Activated CD4-positive, alpha-beta T cell treated with anti-CD3 and anti-CD28 coated beads, Interleukin-2, amount 10 ng/mL, durations not matched to agents 24 days and 14 days (primary cell): ENCODE measurements at regions not wholly inside any gene's neighbourhood (a gene's known extent, or its start where the extent isn't known, plus 50 kb on each side); places are given as distances from the start of the nearest gene placed in this dataset.

ENCODE experiments used
- DNase-seq: peaks from one replicate; pipeline ENCODE4 v3.0.0; 2022
- H3K27ac Mint-ChIP-seq: one replicate; pipeline ENCODE4 v1.8.0; 2022; ENCODE audit warnings: mild to moderate bottlenecking, mixed read lengths
- H3K27me3 Mint-ChIP-seq: one replicate; pipeline ENCODE4 v1.8.0; 2022; ENCODE audit warnings: mixed read lengths
- H3K36me3 Mint-ChIP-seq: one replicate; pipeline ENCODE4 v1.8.0; 2022; ENCODE audit warnings: low read depth, mild to moderate bottlenecking, mixed read lengths
- H3K4me1 Mint-ChIP-seq: one replicate; pipeline ENCODE4 v1.8.0; 2021; ENCODE audit warnings: mixed read lengths
- H3K4me3 Mint-ChIP-seq: one replicate; pipeline ENCODE4 v1.8.0; 2022; ENCODE audit warnings: mild to moderate bottlenecking, moderate library complexity, mixed read lengths
- H3K9me3 Mint-ChIP-seq: one replicate; pipeline ENCODE4 v1.8.0; 2021; ENCODE audit warnings: mixed read lengths
- intact Hi-C: fragments of 100-400 bp; cut with micrococcal nuclease; formaldehyde crosslinking; loops from one replicate; pipeline ENCODE4 v1.15.1; 2023

DNA sequence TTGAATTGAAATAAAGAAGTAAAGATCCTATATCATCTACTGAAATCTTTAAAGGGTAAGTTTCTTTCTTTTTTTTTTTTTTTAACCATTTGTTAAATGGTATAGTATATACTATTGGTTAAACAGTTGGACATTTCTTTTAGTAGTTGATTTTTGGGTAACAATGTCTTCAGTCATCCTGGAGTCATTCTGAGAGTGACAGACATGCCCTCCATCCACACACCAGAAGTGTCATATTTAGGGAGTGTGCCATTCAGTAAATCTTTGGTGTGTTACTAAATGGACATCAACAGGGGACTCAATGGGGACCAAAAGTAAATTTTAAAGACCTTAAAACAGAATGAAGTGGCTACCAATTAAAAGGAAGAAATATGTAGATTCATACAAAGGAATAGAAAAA, 50.8 kb upstream of the SLC39A10 start:
- Mint-ChIP-seq H3K4me1 (peaks cover 9% of the 10 kb centered on the region), H3K27ac (no peak overlapping the region), H3K36me3 (no peaks in the 10 kb centered on the region), H3K27me3 (no peaks in the 10 kb centered on the region), H3K4me3 (no peak overlapping the region), H3K9me3 (no peaks in the 10 kb centered on the region)
- DNase-seq, result no peak
- intact Hi-C loops, result no loop called here

DNA sequence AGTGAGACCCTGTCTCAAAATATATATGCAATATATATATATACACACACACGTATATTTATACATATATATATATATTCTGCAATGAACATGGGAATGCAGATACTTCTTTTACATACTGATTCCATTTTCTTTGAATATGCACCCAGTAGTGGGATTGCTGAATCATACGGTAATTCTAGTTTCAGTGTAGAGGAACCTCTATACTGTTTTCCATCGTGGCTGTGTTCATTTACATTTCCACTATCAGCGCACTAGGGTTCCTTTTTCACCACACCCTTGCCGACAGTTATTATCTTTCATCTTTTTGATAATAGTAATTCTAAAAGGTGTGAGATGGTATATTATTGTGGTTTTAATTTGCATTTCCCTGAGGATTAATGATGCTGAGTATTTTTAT, 52.3 kb upstream of the SLC39A10 start:
- Mint-ChIP-seq H3K27ac (no peak overlapping the region), H3K36me3 (no peaks in the 10 kb centered on the region), H3K4me3 (no peak overlapping the region), H3K27me3 (no peaks in the 10 kb centered on the region), H3K9me3 (no peaks in the 10 kb centered on the region), H3K4me1 (peaks cover 11% of the 10 kb centered on the region)
- DNase-seq, result no peak
- intact Hi-C loops, result no loop called here

DNA sequence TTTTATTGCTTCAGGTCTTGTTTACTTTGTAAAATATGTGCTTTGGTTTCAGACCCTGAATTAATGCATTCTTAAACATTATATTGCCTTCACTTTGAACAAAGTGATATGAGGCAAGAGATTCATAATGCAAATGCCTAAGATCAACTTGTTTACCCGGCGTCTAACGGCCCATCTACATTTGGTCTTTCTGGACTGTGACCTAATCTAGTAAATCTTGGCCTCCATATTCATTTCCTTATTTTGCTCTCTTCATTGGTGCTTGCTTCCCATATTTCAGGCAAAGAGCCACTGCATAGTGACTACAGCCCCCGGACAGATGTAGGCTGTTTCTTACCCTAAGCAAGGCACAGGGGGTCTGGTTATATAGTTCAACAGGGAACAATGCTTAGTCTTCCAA, 53.0 kb upstream of the SLC39A10 start:
- H3K27ac Mint-ChIP-seq, result no peak overlapping the region

DNA sequence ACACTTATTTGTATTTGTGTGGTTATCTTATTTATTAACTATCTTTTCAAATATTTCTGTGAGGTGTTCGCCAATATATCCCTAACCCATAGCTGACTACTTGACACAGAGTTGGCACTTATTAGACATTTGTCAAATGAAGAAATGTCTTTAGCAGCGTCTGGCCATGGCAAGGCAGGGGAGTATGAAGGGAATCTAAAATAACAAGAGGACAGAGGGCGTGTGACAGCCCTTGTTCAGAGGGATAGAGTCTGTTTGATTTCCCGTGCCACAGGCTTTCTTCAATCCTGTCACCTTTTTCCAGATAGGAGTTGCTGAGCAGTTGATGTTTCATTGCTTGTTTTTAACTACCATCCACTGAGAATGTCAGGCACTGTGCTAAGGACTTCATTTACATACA, 53.6 kb upstream of the SLC39A10 start:
- H3K4me1 Mint-ChIP-seq, result peaks cover 2% of the 10 kb centered on the region
- no peak overlapping the region for H3K4me3 Mint-ChIP-seq
- intact Hi-C loops, result no loop called here
- H3K27me3 Mint-ChIP-seq, result no peaks in the 10 kb centered on the region
- no peaks in the 10 kb centered on the region for H3K36me3 Mint-ChIP-seq
- no peak overlapping the region for H3K27ac Mint-ChIP-seq
- H3K9me3 Mint-ChIP-seq, result no peaks in the 10 kb centered on the region
- no peak for DNase-seq

More for the DNA sequence above, 53.0 kb upstream of the SLC39A10 start:
- Mint-ChIP-seq H3K27me3 (no peaks in the 10 kb centered on the region), H3K36me3 (no peaks in the 10 kb centered on the region), H3K4me3 (no peak overlapping the region), H3K9me3 (no peaks in the 10 kb centered on the region), H3K4me1 (peaks cover 6% of the 10 kb centered on the region)
- intact Hi-C loops, result no loop called here
- no peak for DNase-seq

DNA sequence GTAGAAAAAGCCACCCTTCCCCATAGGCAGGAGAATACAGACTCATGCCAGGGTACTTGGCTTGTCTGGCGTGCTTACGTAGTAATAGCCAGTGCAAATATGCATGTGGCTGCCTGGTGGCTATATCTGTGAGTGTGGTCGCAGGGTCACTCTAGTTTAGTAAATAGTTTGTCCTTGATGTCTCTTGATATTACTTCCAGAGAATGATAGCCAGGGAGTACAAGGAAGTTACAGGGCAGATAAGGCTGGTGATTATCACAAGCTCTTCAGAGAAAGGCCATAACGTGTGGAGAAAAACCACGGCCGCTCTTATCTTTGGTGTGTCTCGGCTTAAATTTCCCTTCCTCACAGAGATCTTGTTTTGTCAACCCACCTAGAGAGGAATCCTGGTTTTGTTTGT, 54.3 kb upstream of the SLC39A10 start:
- DNase-seq, result no peak
- Mint-ChIP-seq H3K4me1 (peaks cover 2% of the 10 kb centered on the region), H3K9me3 (no peaks in the 10 kb centered on the region), H3K4me3 (no peak overlapping the region), H3K27me3 (no peaks in the 10 kb centered on the region), H3K36me3 (no peaks in the 10 kb centered on the region), H3K27ac (no peak overlapping the region)
- intact Hi-C loops, result no loop called here

DNA sequence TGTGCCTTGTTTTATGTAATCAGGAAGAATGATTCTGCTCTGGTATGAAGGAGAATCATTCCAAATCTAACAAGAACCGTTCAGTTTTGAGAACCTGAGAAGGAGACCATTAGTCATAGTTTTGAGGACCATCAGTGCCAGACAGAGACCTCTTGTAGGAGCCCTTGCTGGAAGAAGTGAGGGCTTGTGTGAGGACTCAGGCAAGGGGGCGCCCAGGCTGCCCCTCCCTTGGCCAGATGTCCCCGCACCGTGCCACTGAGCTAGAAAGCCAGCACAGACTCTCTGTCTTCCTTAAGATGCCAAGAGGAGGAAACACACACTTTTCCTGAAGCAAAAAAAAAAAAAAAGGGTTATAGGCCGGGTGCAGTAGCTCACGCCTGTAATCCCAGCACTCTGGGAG, 55.7 kb upstream of the SLC39A10 start:
- intact Hi-C loops, result no loop called here
- DNase-seq, result no peak

DNA sequence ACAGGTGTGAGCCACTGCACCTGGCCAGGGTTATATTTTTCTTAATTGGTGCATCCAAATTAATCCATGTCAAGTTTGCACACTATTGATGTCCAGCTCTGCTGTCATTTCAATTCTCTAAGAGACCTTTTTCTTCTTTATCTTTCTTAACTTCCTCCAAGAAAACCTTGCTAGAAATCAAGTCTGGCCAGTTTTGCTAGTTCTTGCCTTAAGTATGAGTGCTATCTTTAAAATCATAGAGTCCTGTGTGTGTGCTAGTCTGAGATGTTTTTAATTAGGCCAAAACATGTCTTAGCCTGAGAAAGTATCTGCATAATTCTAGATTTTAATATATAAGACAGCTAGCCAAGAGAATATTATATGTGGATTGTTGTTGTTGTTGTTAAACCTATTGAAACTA, 56.2 kb upstream of the SLC39A10 start:
- Mint-ChIP-seq H3K4me1 (peaks cover 2% of the 10 kb centered on the region), H3K27ac (no peak overlapping the region), H3K4me3 (no peak overlapping the region), H3K9me3 (no peaks in the 10 kb centered on the region), H3K27me3 (no peaks in the 10 kb centered on the region), H3K36me3 (no peaks in the 10 kb centered on the region)
- intact Hi-C loops, result no loop called here
- DNase-seq, result no peak

More for the DNA sequence above, 55.7 kb upstream of the SLC39A10 start:
- no peaks in the 10 kb centered on the region for H3K9me3 Mint-ChIP-seq
- H3K36me3 Mint-ChIP-seq, result no peaks in the 10 kb centered on the region
- H3K27ac Mint-ChIP-seq, result no peak overlapping the region
- H3K27me3 Mint-ChIP-seq, result no peaks in the 10 kb centered on the region
- no peak overlapping the region for H3K4me3 Mint-ChIP-seq
- H3K4me1 Mint-ChIP-seq, result peaks cover 2% of the 10 kb centered on the region

DNA sequence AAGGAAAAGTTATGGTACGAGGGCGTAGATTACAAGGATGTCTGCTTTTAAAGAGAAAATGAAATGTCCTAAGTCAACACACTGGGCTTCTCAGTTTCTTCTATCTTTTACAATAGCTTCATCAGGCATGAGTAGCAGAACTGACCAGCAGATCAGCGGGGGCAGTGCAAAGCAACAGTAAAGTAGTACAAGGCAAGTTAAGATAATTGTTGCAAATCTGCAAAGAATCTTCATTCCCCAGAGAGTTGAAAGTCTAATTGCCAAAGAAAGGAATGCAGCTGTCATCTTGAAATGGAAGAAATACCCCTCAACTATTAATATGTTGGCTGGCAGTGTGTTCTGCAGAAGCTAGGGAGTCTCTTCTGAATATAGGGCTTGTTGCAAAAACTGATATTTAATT, 60.2 kb upstream of the SLC39A10 start:
- peaks cover 6% of the 10 kb centered on the region for H3K9me3 Mint-ChIP-seq
- no peak overlapping the region for H3K4me3 Mint-ChIP-seq
- H3K27ac Mint-ChIP-seq, result no peak overlapping the region
- intact Hi-C loops, result no loop called here
- peaks cover 15% of the 10 kb centered on the region for H3K4me1 Mint-ChIP-seq
- no peak for DNase-seq
- H3K36me3 Mint-ChIP-seq, result no peaks in the 10 kb centered on the region
- H3K27me3 Mint-ChIP-seq, result no peaks in the 10 kb centered on the region

DNA sequence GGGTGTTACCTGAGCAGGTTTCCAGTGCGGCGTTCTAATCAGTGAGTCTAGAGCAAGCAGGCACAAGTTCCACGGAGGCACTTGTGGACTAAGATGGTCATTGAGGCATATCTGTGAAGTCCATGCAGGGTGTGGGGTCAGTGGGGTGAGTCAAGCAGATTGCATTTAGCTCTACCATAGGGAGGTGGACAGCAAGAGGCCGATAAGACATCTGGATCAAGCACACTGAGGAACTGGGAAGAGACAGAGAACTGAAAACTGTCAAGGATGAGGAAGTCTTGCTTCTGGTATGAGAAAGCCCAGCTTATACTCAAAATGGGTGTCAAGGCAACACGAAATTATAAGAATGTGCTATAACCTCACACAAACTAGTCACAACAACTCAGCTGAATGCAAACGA, 61.2 kb upstream of the SLC39A10 start:
- DNase-seq, result no peak
- H3K9me3 Mint-ChIP-seq, result peaks cover 6% of the 10 kb centered on the region
- H3K36me3 Mint-ChIP-seq, result no peaks in the 10 kb centered on the region
- H3K27me3 Mint-ChIP-seq, result no peaks in the 10 kb centered on the region
- intact Hi-C loops, result no loop called here
- H3K4me1 Mint-ChIP-seq, result peaks cover 14% of the 10 kb centered on the region
- no peak overlapping the region for H3K4me3 Mint-ChIP-seq
- no peak overlapping the region for H3K27ac Mint-ChIP-seq

DNA sequence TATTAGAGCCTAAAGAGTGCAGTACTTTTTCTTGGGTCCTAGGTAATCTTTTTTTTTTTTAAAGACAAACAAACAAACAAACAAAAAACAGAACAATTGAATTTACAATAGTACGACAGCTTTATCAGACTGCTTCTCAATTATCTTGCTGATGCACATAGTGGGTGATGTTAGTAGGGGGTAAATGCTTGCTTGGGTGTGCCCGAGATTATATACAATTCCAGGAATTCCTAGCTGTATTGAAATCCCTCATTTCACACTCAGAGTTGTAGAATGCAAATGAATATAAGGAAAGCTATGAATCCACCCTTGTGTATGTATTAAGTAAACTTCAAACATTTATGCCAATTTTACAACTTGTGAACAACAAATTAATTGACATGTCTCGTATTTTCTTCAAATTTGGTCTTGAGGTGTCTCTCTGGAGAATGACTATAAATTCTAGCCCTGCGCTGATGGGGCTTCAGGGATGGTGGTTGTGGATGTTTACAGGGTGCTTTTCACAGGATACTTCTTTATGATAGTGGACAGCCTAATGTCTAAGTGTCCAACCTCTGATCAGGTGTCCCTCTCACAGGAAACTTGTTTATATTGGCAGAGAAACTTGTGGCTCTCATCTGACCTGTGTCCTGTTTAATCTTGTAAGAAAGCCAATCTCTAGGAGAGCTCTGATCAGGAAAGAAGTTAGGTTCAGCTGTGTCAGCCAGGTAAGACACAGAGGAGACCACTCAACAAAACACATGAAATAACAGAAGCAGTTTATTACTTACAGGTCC, 61.9 kb upstream of the SLC39A10 start:
- peaks cover 6% of the 10 kb centered on the region for H3K9me3 Mint-ChIP-seq
- DNase-seq, result no peak
- no peak overlapping the region for H3K4me3 Mint-ChIP-seq
- intact Hi-C loops, result no loop called here
- no peaks in the 10 kb centered on the region for H3K36me3 Mint-ChIP-seq
- H3K27me3 Mint-ChIP-seq, result no peaks in the 10 kb centered on the region
- peaks cover 15% of the 10 kb centered on the region for H3K4me1 Mint-ChIP-seq
- no peak overlapping the region for H3K27ac Mint-ChIP-seq

DNA sequence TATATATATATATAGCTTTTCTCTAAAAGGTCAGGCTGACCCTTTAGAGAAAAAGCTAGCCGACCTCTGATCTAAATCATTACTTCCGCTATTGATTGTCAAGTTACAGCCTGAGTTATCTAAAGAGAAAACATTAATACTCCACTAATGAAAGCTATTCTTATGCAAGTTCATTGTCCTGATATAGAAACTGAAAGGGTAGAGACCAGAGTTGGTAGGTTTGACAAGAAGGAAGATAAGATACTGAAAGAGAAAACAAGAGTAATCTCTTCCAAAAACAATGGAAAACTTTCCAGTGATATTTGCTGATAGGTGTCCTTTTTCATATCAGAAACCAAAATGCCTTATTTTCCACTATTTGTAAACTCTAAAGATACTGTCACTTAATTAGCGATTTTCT, 62.8 kb upstream of the SLC39A10 start:
- Mint-ChIP-seq H3K4me1 (peaks cover 15% of the 10 kb centered on the region), H3K9me3 (peaks cover 6% of the 10 kb centered on the region), H3K27me3 (no peaks in the 10 kb centered on the region), H3K27ac (peak overlapping the region; percentile 56), H3K4me3 (no peak overlapping the region), H3K36me3 (no peaks in the 10 kb centered on the region)
- DNase-seq, result no peak
- intact Hi-C loops, result no loop called here

DNA sequence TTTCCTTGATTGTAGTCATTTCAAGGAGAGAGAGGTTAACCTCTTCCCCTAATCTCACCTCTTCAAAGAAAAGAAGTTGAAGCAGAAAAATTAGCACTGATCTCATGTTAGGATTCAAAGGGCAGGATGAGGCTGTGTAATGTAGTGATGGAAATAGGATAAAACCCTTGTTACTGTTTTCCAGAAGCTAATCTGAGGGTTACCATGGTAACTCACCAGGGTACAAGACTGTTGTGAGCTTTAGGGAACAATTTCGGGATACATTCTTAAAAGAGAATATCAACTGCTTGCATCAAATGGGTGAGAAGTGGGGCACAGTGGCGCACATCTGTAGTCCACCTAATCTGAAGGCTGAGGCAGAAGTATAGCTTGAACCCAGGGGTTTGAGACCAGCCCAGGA, 64.9 kb upstream of the SLC39A10 start:
- Mint-ChIP-seq H3K36me3 (no peaks in the 10 kb centered on the region), H3K27me3 (no peaks in the 10 kb centered on the region), H3K4me1 (peaks cover 15% of the 10 kb centered on the region), H3K4me3 (no peak overlapping the region), H3K9me3 (peaks cover 6% of the 10 kb centered on the region), H3K27ac (no peak overlapping the region)
- intact Hi-C loops, result no loop called here
- DNase-seq, result no peak

DNA sequence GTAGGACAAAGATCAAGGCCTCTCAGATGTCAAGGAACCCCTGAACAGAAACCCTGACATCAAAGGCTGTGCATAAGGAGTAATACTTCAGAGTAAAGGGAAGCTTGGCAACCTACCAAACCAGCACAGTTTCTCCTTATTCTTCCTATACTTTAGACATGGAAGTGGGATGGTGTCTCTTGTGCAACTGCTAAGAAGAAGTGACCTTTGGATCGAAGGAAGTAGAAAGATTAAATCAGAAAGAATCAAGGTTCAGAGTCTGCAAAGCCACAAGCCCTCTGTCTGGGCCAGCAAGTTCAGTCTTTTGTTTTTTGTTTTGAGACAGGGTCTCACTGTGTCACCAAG, 66.2 kb upstream of the SLC39A10 start:
- peaks cover 6% of the 10 kb centered on the region for H3K9me3 Mint-ChIP-seq
- no peaks in the 10 kb centered on the region for H3K36me3 Mint-ChIP-seq
- DNase-seq, result no peak
- H3K4me1 Mint-ChIP-seq, result peaks cover 15% of the 10 kb centered on the region
- intact Hi-C loops, result no loop called here
- no peaks in the 10 kb centered on the region for H3K27me3 Mint-ChIP-seq
- H3K27ac Mint-ChIP-seq, result no peak overlapping the region
- H3K4me3 Mint-ChIP-seq, result no peak overlapping the region

DNA sequence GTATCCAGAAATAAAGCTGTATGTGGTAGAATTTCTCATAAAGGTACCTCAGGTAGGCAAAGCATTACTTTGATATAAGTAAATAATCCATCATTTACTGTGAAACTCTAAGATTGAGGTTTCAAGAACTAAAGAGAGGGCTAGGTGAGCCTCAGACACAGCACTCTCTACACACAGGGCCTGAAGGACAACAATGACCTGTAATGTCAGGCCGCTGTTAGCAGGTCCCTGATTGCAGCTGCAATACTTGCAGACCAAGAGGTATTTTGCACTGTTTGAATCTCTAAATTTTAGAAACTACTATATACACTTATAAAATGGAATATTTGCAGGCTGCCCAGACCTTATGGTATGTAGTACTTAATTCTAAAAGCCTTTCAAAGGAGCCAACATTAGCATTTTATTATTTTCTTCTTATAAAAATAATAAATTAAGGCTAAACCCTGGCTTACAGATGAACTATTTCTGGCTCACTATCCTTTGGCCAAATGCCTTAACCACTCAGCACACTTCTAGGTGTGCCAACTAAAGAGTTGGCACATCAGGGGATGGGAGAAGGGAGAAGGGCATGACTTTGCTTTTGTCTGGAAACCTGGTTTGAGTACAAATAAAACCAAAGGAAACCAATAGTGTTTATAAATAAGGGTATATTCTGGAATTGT, 66.7 kb upstream of the SLC39A10 start:
- no peak for DNase-seq
- Mint-ChIP-seq H3K9me3 (peaks cover 3% of the 10 kb centered on the region), H3K4me3 (no peak overlapping the region), H3K27ac (no peak overlapping the region), H3K27me3 (no peaks in the 10 kb centered on the region), H3K4me1 (peaks cover 15% of the 10 kb centered on the region), H3K36me3 (no peaks in the 10 kb centered on the region)
- intact Hi-C loops, result no loop called here

DNA sequence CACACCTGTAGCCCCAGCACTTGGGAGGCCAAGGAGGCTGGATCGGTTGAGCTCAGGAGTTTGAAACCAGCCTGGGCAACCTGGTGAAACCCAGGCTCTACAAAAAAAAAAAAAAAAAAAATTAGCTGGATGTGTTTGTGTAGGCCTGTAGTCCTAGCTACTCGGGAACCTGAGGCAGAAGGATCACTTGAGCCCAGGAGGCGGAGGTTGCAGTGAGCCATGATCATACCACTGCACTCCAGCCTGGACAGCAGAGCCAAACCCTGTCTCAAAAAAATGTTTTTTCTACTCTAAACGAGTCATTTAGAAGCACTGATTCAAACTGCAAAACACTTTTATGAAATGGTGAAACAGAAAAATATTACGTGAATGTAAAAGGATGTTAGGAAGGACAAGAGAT, 69.1 kb upstream of the SLC39A10 start:
- DNase-seq, result no peak
- no peaks in the 10 kb centered on the region for H3K27me3 Mint-ChIP-seq
- intact Hi-C loops, result no loop called here
- H3K27ac Mint-ChIP-seq, result no peak overlapping the region
- H3K9me3 Mint-ChIP-seq, result no peaks in the 10 kb centered on the region
- peaks cover 4% of the 10 kb centered on the region for H3K4me1 Mint-ChIP-seq
- H3K36me3 Mint-ChIP-seq, result no peaks in the 10 kb centered on the region
- H3K4me3 Mint-ChIP-seq, result no peak overlapping the region
